ENCODE measurements at regions not wholly inside any gene's neighbourhood (a gene's known extent, or its start where the extent isn't known, plus 50 kb on each side); places are given as distances from the start of the nearest gene placed in this dataset.

GRCh38 chr7:110607050-110607857, 483.7 kb upstream of the LRRN3 start:
- no peak for DNase-seq

DNA sequence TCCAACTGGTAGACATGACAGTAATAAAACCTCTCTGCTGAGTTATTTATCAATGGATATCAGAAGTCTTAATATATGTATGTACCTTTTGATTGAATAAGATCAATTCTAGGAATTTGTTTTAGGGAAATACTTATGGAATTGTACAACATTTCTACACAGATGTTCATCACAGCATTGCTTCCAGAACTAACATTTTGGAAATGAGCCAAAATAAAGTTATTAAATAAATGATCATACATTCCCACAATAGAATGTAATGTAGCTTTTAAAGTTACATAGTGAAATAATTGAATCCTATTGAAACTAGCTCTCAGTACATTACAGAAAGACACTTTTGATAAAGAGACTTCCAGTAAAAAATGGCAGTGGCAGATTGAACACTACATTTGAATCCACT, 481.6 kb upstream of the LRRN3 start:
- DNase-seq, result no peak

DNA sequence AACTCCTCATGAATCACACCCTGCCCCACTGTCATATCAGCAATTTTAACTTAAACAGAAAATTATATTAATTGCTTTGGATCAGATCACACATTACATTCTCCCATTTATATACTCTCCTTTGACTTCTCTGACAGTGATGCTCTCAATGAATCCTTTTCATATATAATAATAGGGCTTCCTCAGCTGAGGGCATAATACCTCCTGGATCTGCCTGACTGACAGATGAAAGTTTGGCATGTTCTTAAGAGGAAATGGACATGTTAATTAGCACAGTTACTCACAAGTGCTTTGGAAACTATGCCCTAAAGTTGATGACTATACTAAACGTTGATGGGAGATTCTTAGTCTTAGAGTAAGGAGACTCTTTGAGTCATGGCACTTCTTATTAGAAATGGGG, 478.2 kb upstream of the LRRN3 start:
- no peak for DNase-seq

Data from NCI-H446 treated with DMSO at 0.1 percent for 48 hours (cell line).